ENCODE measurements at regions not wholly inside any gene's neighbourhood (a gene's known extent, or its start where the extent isn't known, plus 50 kb on each side); places are given as distances from the start of the nearest gene placed in this dataset.
A peak's percentile ranks its signal among the peaks of the same experiment; 100 is the strongest.

DNA sequence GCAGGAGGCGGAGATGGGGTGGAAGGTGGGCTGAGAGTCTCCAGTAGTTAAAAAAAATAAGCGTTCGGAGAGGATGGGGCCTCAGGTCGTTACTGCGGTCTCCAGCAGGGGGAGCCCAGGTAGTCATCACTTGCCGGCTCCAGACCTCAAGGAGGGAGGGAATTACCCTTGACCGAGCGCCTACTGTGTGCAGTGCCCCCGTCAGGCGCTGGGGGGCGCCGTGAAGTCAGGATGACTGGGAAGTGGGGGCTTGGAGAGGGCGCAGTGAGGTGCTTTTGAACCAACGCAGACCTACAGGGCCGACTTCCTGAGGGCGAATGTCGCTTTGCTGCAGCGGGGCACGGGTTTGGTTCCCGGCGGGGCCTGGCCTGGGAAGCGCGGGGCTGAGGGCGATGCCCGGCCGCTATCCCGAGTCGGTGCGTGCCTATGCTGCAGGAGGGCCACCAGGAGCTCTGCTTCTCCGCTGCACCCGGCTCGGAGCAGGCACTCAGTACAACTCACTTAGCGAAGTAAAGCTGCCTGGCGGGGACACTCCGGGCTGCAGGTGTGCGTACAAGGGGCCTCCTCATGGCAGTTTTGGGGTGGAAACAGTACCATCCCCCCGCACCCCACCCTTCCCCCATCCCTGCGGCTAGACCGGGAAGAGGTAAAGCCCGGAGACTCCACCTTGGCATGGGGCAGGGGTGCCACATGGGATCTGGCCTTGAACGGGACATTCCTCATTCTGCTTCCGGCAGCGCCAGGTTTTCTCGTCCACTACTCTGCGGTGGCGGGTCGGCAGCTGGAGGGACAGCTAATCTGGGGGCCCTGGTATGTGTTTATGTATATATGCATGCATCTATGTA is 79.8 kb downstream of the RHCG start:
- BruUV-seq (replicated peaks), result no TSS peak
- Histone ChIP-seq H4K20me1 (ENCODE audit: insufficient read depth, low read length) (no peaks in the 10 kb centered on the region), H3K27ac (ENCODE audit: low read depth, low read length, poor library complexity, severe bottlenecking) (no peak overlapping the region), H3K9me3 (ENCODE audit: low read length) (no peaks in the 10 kb centered on the region), H3K36me3 (ENCODE audit: insufficient read depth, low read length) (no peaks in the 10 kb centered on the region), H2AFZ (ENCODE audit: low read length) (no peak overlapping the region), H3K79me2 (ENCODE audit: insufficient read depth, low read depth, low read length) (no peaks in the 10 kb centered on the region), H3K9me2 (ENCODE audit: insufficient read depth, low read length) (no peaks in the 10 kb centered on the region), H3K4me1 (ENCODE audit: insufficient read depth, low read length, poor library complexity, severe bottlenecking) (no peaks in the 10 kb centered on the region), H3K4me2 (ENCODE audit: low read length) (no peak overlapping the region), H3K4me3 (ENCODE audit: low read depth, low read length, poor library complexity, severe bottlenecking) (no peak overlapping the region)
- TF ChIP-seq, protein P1, sequence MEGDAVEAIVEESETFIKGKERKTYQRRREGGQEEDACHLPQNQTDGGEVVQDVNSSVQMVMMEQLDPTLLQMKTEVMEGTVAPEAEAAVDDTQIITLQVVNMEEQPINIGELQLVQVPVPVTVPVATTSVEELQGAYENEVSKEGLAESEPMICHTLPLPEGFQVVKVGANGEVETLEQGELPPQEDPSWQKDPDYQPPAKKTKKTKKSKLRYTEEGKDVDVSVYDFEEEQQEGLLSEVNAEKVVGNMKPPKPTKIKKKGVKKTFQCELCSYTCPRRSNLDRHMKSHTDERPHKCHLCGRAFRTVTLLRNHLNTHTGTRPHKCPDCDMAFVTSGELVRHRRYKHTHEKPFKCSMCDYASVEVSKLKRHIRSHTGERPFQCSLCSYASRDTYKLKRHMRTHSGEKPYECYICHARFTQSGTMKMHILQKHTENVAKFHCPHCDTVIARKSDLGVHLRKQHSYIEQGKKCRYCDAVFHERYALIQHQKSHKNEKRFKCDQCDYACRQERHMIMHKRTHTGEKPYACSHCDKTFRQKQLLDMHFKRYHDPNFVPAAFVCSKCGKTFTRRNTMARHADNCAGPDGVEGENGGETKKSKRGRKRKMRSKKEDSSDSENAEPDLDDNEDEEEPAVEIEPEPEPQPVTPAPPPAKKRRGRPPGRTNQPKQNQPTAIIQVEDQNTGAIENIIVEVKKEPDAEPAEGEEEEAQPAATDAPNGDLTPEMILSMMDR (conservative IDR thresholded peaks at IDR 0.05; ENCODE audit: low read length), result peak; percentile 99
- no peak for TF ChIP-seq EZH2phosphoT487 (IDR thresholded peaks at IDR 0.05; ENCODE audit: borderline replicate concordance, low read depth, low read length)
- intact Hi-C loops (cut with micrococcal nuclease; ENCODE audit: unreplicated experiment), result loop anchor here (1.0 to 2.0 kb wide), 2 partner anchors 14 to 56 kb away; no protein-coding TSS in a partner anchor
- CTCF ChIA-PET (ENCODE audit: unreplicated experiment), result no interaction called here
- POLR2A ChIA-PET, result interaction anchor here (0.6 kb wide), 1 partner anchor 414 kb away, joined by 5 read pairs; no protein-coding TSS in a partner anchor
- DNase-seq (ENCODE audit: low spot score), result peak; percentile 87

DNA sequence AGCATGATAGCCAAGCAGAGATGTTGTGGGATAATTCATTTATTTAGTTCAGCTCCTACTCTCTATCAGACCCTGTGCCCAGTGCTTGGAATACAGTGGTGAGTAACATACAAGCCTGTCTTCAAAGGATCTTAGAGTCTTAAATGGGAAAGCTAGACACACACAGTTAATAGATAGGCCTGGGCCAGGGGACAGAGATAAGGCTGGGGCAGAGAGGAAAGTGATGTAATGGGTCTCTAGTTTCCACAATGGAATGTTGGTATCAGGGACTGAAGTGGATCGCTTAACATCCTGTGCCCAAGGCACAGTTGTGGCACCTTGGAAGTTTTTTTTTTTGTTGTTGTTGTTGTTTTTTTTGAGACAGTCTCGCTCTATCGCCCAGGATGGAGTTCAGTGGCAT is 79.9 kb upstream of the POLG start:
- H3K4me1 ChIP-seq (ENCODE audit: insufficient read depth, low read length, poor library complexity, severe bottlenecking), result no peaks in the 10 kb centered on the region
- no peak for DNase-seq (ENCODE audit: low spot score)
- TF ChIP-seq, protein P1 (conservative IDR thresholded peaks at IDR 0.05; ENCODE audit: low read length), result no peak
- no peak for TF ChIP-seq EZH2phosphoT487 (IDR thresholded peaks at IDR 0.05; ENCODE audit: borderline replicate concordance, low read depth, low read length)
- no peak overlapping the region for H3K4me3 ChIP-seq (ENCODE audit: low read depth, low read length, poor library complexity, severe bottlenecking)
- no peaks in the 10 kb centered on the region for H4K20me1 ChIP-seq (ENCODE audit: insufficient read depth, low read length)
- H2AFZ ChIP-seq (ENCODE audit: low read length), result no peak overlapping the region
- ChIA-PET CTCF (ENCODE audit: unreplicated experiment) (no interaction called here), POLR2A (no interaction called here)
- H3K79me2 ChIP-seq (ENCODE audit: insufficient read depth, low read depth, low read length), result no peaks in the 10 kb centered on the region
- intact Hi-C loops (cut with micrococcal nuclease; ENCODE audit: unreplicated experiment), result no loop called here
- no peaks in the 10 kb centered on the region for H3K36me3 ChIP-seq (ENCODE audit: insufficient read depth, low read length)
- no TSS peak for BruUV-seq (replicated peaks)
- no peak overlapping the region for H3K4me2 ChIP-seq (ENCODE audit: low read length)
- H3K9me3 ChIP-seq (ENCODE audit: low read length), result no peaks in the 10 kb centered on the region
- H3K9me2 ChIP-seq (ENCODE audit: insufficient read depth, low read length), result no peaks in the 10 kb centered on the region
- no peak overlapping the region for H3K27ac ChIP-seq (ENCODE audit: low read depth, low read length, poor library complexity, severe bottlenecking)

DNA sequence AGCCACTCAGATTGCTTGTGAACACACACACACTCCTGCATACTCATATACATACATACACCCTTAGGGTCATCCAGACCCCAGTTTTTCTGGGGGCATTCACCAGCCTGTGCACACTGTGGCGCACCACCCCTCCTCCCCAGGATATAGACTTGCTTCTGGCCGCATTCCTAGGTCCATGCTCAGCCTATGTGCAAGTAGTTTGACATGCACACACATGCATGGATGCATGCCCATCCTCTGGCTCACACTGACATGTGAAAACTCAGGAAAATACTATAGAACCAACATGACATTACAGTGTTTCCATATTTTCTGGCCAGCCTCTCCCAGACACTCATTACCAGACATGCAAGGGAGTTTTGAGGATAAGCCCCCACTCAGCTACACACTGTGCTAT is 79.3 kb upstream of the POLG start:
- Histone ChIP-seq H3K27ac (ENCODE audit: low read depth, low read length, poor library complexity, severe bottlenecking) (no peak overlapping the region), H3K9me2 (ENCODE audit: insufficient read depth, low read length) (no peaks in the 10 kb centered on the region), H3K79me2 (ENCODE audit: insufficient read depth, low read depth, low read length) (no peaks in the 10 kb centered on the region), H4K20me1 (ENCODE audit: insufficient read depth, low read length) (no peaks in the 10 kb centered on the region), H3K9me3 (ENCODE audit: low read length) (no peaks in the 10 kb centered on the region), H3K4me2 (ENCODE audit: low read length) (no peak overlapping the region), H2AFZ (ENCODE audit: low read length) (no peak overlapping the region), H3K4me1 (ENCODE audit: insufficient read depth, low read length, poor library complexity, severe bottlenecking) (no peaks in the 10 kb centered on the region), H3K36me3 (ENCODE audit: insufficient read depth, low read length) (no peaks in the 10 kb centered on the region), H3K4me3 (ENCODE audit: low read depth, low read length, poor library complexity, severe bottlenecking) (no peak overlapping the region)
- POLR2A ChIA-PET, result no interaction called here
- CTCF ChIA-PET (ENCODE audit: unreplicated experiment), result no interaction called here
- TF ChIP-seq, protein P1 (conservative IDR thresholded peaks at IDR 0.05; ENCODE audit: low read length), result no peak
- no peak for TF ChIP-seq EZH2phosphoT487 (IDR thresholded peaks at IDR 0.05; ENCODE audit: borderline replicate concordance, low read depth, low read length)
- BruUV-seq (replicated peaks), result no TSS peak
- intact Hi-C loops (cut with micrococcal nuclease; ENCODE audit: unreplicated experiment), result no loop called here
- no peak for DNase-seq (ENCODE audit: low spot score)
